Hematopoietic multipotent progenitor cell treated with erythropoietin and hydrocortisone succinate and interleukin-3 and kit ligand, for 6 days (in vitro differentiated cells): ENCODE measurements at regions not wholly inside any gene's neighbourhood (a gene's known extent, or its start where the extent isn't known, plus 50 kb on each side); places are given as distances from the start of the nearest gene placed in this dataset.

ENCODE experiments used
- DNase-seq: peaks from one replicate; pipeline ENCODE4 v3.0.0-alpha.2; 2015

- no peak for DNase-seq
These were observed 836.0 kb downstream of the MAFB start for GRCh38 chr20:39853050-39853449.

GRCh38 chr20:39851459-39851858 lies 837.6 kb downstream of the MAFB start:
- DNase-seq = no peak

GRCh38 chr20:39850821-39851330 lies 838.2 kb downstream of the MAFB start:
- DNase-seq = no peak

- no peak for DNase-seq
These were observed 838.8 kb downstream of the MAFB start for GRCh38 chr20:39850246-39850645.

GRCh38 chr20:39849664-39850063 lies 839.4 kb downstream of the MAFB start:
- DNase-seq = no peak

GRCh38 chr20:39849171-39849570 lies 839.9 kb downstream of the MAFB start:
- DNase-seq = no peak

GRCh38 chr20:39839399-39840119 lies 849.5 kb downstream of the MAFB start:
- no peak for DNase-seq

- no peak for DNase-seq
These were observed 851.5 kb downstream of the MAFB start for GRCh38 chr20:39837561-39837960.

- DNase-seq = no peak
These were observed 853.8 kb downstream of the MAFB start for GRCh38 chr20:39835130-39835842.

- no peak for DNase-seq
These were observed 858.1 kb downstream of the MAFB start for GRCh38 chr20:39830903-39831302.

GRCh38 chr20:39829661-39830060 lies 859.4 kb downstream of the MAFB start:
- DNase-seq = no peak

- DNase-seq = no peak
These were observed 859.8 kb downstream of the MAFB start for GRCh38 chr20:39829256-39829655.

GRCh38 chr20:39825950-39826349 lies 863.1 kb downstream of the MAFB start:
- no peak for DNase-seq

- no peak for DNase-seq
These were observed 863.4 kb downstream of the DHX35 start for GRCh38 chr20:39825524-39825923.

- no peak for DNase-seq
These were observed 861.1 kb downstream of the DHX35 start for GRCh38 chr20:39823224-39823623.

- DNase-seq = no peak
These were observed 860.5 kb downstream of the DHX35 start for GRCh38 chr20:39822667-39823066.

GRCh38 chr20:39813190-39813829 lies 851.2 kb downstream of the DHX35 start:
- DNase-seq = no peak

GRCh38 chr20:39812116-39812515 lies 850.0 kb downstream of the DHX35 start:
- DNase-seq = no peak

- no peak for DNase-seq
These were observed 848.2 kb downstream of the DHX35 start for GRCh38 chr20:39810309-39810708.

GRCh38 chr20:39808613-39809012 lies 846.5 kb downstream of the DHX35 start:
- no peak for DNase-seq

GRCh38 chr20:39800548-39800947 lies 838.4 kb downstream of the DHX35 start:
- DNase-seq = no peak

- DNase-seq = no peak
These were observed 838.0 kb downstream of the DHX35 start for GRCh38 chr20:39800111-39800510.

- DNase-seq = no peak
These were observed 837.3 kb downstream of the DHX35 start for GRCh38 chr20:39799366-39799965.
